Activated CD8-positive, alpha-beta memory T cell treated with anti-CD3 and anti-CD28 coated beads for 48 hours (primary cell): ENCODE measurements at regions not wholly inside any gene's neighbourhood (a gene's known extent, or its start where the extent isn't known, plus 50 kb on each side); places are given as distances from the start of the nearest gene placed in this dataset.

Experiments
- DNase-seq, 3 experiments: peaks; one replicate each; pipeline ENCODE4 v3.0.0-alpha.2; 2020; ENCODE audit warnings: low read depth in 2 of 3, low spot score in 2 of 3

DNA sequence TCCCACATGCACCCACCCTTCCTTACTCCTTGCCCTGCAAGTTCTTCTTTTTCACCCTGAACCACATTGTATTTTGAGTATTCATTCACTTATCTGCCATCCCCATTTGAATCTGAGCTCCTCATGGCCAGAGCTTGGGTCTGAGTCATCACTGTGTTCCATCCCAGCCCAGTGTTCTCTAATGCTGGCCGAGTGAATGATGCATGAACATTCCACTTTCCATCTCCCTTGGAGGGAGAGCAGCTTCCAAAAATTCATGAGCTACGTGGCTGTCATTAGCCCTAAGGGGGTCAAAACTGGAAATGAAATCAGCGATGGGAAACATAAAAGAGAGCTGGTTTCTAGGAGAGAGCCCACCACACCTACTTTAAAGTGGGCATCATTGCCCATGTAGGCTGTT lies 187.0 kb upstream of the USP24 start:
- DNase-seq, result no peak

DNA sequence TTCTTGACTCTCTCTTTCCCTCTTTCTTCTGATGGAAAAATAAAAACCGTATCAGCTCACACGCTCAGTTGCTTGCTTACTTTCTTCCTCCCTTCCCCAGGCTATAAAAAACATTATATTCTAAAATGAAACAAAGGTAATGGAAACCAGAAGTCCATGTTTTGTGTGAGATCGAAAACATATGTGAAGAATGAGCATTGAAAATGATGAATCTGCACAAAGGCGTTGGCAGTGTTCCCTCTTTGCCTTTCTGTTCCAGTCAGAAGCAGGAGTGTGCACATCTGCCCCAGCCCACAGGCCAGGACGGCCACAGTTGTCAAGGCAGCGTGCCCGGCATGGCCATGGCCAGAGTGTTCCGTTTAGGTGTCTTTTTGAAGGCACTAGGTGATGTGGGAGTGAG lies 185.3 kb upstream of the USP24 start:
- DNase-seq, result no peak

DNA sequence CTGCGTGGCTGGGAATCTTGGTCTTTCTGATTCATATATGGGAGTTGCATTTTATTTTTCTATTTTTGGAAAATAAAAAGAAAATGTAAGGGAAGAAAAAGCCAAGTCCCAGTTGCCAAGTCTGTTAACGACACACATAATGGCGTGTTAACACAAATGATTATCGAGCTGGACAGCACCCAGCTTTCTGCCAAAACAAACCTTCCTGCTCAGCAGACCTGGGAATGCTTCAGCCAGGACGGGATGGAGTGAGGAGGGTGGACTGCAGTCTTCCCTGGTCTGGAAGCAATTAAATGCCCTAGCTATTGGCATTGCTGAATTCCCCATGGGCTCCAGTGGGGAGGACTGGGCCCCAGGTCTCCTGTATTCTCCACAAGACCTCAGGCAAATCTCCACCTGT lies 184.2 kb upstream of the USP24 start:
- no peak for DNase-seq

DNA sequence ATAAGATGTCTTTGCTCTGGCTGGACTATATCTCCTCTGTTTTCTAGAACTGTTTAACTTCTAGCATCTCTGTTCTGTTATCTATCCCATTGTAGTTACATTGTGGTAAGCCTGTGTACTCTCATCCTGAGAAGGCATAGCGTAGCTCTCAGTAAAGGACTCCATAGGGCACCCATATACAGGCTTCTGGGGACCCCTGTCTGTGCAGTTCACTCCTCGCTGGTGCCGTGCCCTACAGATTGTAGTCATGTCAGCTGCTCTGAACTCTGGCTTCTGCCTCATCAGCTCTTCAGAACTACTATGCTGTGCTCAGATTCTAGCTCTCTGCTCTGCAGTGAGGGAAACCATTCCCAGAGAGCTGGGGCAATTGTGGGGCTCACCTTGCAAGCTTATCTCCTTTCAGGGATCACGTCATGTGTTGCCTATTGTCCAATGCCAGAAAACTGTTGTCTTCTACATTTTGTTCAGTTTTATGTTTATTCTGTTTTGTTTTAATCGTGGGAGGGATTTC lies 181.3 kb upstream of the USP24 start:
- DNase-seq, result no peak

DNA sequence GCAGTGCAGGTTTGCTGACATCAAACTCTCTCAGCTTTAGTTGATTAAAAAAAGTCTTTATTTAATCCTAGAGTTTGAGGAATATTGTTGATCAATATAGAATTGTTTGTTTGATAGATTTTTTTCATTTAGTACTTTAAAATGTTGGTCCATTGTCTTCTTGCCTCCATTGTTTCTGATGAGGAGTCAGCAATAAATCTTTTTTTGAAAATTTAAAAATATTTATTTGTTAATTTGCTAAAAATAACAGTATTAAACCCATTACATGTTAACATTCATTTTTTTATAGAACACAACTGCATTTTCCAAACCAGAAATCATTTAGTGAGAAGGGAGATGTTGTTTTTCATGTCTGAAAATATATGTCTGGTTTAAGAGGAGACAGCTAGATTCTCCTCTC lies 173.8 kb upstream of the USP24 start:
- DNase-seq, result no peak

DNA sequence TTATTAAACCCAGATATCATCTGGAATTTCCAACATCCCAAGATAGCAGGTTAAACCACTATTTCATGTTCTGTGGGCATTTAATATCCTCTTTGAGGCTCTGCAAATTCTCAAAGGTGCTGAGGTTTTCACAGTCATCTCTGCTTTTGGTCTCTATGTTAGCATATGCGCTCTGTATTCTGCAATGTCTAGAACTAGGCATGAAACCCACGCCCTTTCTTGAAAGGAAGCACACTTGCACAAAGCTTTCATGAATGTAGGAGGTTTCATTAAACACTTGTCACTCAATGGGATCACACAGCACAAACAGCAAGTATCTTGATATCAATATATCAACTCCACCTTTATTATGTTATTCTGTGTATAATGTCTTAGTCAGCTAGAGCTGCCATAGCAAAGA lies 172.0 kb upstream of the USP24 start:
- DNase-seq, result no peak

DNA sequence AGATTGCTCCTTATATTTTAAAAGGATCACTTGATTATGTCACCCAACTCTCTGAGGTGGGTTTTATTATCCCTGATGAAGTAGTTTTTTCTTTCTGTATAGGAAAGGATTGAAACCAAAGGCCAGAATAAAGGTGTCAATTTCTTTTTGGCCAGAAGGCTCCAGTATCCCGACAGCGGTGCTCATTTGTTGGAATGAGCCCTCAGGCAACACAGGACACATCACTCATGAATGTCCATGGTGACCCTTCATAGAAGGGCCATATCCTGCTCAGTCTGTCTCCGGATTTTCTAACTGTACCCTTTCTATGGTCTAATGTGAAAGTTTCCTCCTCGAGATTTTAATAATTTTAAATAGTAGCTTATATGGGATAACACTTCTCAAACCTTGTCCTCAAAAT lies 171.3 kb upstream of the USP24 start:
- DNase-seq, result no peak

DNA sequence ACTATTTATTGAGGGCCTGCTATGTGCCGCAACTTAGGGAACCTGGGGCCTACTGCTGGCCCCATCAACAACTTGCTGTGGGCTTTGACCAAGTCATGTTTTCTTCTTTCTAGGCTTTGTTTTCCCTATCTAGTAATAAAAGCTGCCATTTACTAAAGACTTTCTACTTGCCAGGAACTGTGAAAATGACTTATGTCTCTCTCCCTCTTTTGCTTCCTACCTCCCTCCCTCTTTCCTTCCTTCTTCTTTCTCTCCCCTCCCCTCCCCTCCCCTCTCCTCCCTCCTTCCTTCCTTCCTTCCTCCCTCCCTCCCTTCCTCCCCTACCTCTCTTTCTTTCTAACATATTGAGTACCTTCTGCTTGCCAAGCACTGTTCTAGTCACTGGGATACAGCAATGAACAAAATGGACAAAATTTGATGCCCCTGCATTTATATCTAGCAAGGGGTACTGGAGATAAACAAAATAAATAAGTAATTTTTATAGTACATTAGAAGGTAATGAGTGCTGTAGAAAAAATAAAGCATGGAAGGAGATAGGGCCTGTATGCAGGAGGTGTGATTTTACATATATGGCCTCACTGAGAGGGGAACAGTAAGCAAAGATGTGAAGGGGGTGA lies 170.3 kb upstream of the USP24 start:
- DNase-seq, result no peak

DNA sequence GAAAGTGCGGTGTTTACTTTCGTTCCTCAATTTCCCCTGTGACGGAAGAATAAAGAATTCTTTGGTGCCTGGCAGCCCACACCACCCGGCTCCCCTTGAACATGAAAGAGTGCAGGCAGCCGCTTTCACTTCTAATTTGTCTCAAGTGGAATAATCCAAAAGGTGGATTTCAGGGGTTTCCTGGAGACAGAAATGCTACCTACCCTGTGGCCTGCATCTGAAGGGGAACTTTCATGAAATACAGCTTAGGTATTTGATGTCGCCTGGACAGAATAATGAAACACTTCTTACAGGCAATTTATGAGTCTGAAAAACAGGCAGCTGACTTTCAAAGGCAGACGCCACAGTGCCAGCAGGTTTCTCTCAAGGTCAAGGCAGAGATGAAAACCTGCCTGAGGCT lies 169.5 kb upstream of the USP24 start:
- no peak for DNase-seq

DNA sequence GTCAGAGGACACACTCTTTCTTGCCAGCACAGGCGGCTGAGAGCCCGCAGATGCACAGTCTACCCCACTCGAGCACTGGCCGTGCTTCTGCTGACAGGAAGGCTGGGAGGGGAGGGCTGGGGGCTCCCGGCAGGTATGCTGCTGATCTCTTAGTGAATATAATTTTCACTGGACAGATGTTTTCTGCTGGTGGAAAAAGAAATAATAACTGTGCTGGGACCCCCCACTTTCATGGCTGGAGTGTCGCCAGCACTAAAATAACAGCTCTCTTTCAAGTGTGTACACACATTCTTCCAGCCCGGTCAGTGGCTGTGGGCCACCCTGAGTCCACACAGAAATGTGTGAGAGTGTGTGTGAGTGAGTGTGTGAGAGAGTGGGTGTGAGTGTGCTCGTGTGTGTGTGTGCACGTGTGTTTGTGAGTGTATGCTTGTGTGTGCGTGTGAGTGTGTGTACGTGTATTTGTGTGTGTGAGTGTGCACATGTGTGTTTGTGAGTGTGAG lies 167.7 kb upstream of the USP24 start:
- no peak for DNase-seq

DNA sequence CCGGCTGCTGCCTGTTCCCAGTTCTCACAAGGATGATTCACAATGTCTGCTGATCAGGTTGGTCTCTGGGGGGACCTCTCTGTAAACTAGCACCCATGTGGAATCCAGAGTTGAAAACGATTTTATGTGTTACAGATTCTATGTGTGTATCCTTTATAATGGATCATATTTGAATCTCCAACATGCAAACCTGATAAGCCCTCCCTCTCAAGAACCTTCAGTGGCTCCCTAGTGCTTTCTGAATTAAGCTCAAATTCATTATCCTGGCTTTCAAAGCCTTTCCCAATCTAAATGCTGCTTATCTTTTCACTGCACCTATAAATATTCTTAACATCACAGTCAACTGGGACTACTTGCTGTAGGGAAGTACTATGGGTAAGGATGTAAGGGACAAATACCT lies 166.8 kb upstream of the USP24 start:
- no peak for DNase-seq

DNA sequence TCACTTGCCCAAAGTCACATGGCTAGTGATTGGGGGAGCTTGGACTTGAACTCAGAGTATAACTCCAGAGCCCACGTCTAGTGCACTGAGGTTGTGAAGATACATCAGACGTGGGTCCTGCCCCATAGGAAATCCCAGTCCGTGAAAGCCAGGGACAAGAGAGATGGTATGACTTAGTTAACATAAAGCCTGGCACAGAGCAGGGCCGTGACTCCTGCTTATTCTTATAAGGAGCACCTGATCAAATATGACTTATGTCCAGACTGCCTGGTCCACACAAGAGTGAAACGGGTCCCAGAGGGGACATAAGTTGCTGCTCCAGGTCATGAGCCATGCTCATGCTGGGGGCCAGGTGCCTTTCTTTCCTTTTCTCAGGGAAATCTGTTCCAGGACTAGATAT lies 166.3 kb upstream of the USP24 start:
- DNase-seq, result no peak

DNA sequence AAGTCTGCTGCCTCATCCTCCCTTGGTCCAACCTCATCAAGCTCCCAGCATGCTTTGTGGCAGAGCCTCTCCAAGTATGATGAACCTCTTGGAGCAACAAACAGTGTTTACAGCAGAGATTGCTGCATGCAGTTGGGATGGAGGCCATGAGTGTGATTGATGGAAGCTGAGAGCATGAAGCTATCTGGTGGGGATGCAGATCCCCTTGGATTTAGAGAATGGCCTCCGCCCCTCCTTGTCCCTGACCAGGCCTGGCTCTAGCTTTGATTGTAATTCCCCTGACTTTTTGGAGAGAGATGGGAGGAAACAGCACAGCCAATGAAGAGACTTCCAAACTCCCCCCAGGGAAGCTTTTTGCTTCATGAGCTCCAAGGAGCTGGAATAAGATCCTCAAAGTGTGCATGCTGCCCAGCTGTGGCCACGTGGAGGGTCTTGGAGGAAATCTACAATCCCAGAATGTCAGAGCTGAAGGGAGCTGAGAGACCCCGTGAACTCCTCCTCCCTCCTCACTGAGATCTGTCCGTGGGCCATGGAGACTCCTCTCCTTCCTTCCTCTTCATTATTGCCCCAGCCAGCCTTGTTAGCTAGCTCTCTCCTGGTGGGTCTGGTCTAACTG lies 165.3 kb upstream of the USP24 start:
- DNase-seq, result no peak

DNA sequence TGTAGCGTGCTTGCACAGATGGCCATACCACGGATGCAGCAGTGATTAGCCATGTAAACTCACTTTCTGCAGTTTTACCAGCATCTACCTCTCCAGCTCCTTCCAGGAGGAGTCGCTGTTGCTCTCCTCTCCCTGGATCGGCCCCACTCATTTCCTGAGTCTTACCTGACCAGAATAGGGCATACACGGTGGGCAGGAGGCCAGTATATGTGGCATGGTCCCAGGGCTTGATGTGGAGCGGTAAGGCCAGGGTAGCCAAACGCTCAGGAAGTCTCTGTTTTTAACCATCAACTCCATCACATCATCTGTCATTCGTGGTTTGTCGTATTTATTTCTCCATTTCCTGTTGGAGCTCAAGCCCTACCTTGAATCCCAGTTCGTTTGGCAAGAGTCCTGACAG lies 163.4 kb upstream of the USP24 start:
- DNase-seq, result no peak

DNA sequence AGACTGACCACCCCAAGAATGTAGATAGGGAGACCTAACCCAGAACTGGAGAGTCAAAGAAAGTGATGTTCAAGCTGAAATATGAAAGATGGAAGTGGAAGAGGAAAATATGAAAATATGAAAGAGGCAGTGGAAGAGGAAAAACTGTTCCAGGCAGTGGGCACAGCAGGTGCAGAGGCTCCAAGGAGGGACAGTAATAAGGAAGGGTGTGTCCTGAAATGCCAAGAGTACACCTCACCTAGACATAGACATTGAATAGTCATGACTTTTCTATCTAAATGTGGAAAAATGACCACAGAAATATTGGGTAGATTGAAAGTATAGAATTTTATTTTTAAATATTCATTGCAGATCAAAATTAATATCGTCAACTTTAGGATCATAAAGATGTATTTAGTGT lies 161.7 kb upstream of the USP24 start:
- no peak for DNase-seq

DNA sequence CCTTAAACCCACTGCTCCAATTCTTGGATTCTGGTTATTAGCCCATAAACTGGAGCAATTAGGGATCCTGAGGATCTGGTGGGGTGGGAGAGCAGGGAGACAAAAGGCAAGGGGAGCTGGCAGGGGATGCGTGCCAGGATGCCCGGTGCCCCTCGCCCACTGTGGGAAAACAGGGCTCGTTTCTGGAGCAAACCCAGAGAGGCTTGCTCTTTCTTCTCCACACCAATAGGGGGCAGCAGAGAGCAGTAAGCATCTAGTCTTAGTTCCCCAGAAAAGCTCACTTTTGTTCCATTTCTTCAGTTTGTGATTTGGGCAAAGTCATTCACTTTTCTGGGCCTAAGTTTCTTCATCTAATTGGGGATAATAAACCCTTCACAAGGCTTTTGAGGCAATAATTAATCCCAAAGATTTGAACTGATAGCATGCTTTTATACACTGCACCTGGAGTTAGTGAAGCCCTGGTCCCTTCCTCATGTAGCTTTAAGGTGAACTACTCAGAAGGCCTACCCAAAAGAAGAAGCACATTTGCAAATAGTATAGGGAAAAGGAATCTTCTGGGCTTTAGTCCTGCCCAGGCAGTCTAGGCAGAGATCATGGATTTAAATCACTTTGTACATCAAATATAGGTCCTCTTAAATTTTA lies 160.6 kb upstream of the USP24 start:
- DNase-seq, result peak in 1 of 3 experiments; percentile 16

DNA sequence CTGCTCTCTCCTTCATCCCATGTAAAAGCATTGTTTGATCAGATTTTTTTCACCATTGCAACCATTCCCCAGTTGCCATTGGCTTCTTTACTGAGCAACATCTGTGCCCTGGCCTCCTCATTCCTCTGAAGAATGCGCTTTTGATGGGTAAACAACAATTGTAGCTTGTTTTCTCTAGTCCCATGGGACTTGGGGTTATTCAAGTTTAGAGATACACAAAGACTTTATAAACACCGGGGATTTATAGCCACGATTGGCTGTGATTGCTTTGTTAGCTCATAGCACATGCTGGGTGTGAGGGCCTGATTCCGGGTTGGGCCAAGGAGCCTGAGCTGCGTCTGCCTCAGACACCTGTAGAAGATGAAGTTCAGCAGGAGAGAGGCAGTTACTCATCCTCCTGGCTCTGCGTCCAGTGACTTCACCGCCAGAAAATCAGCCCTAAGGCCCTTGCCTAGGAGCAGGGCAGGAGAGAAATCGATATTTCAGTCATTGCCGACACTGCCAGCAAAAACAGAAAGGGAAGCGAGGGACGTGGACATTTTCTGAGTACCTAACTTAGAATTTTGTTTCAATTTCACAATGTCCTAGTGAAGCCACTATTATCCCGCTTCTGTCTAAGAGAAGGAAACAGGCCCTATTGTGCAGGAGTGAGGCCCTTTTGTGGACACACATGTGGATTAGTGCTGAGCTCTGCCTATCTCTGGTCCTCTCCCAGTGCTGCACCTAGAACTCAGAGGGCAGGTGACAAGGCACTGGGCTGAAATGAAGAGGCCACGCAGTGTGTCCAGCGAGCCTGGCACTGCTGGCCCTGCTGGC lies 159.8 kb upstream of the USP24 start:
- DNase-seq, result no peak

DNA sequence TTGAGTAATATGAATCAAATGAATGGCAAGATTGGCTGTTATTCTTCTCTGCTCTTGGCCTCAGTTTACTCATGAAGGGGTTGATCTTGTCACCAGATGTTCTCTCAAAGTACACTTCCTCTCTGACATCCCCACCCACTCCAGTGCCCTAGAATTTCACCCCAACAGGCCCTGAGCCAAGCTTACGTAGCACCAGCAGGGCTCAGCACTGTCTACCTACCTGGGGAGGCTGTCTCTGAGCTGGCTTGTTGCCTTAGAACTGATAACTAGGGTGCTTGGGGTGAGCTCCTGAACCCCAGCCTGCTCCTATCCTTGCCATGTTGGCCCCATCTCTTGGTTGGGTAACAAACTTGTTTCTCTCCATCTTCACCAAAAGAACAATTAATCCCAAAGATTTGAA lies 159.1 kb upstream of the USP24 start:
- DNase-seq, result no peak

DNA sequence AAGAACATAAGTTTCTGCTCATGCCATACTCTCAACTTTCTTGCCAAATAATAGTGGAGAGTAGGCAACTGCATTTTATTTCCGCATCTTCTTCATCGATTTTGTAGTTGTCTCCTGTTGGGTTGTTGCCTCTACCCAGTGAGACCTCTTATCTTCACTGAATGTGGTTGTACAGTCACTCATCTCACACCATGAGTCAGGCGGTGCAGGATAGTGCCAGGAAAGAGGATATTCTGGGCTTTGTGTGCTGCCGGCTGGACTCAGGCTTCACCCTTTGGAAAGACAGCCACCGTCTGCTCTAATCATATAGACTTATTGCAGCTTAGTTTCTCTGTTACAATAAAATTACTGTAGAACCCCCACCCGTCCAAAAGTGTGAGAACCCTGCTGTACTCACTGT lies 154.3 kb upstream of the USP24 start:
- no peak for DNase-seq

DNA sequence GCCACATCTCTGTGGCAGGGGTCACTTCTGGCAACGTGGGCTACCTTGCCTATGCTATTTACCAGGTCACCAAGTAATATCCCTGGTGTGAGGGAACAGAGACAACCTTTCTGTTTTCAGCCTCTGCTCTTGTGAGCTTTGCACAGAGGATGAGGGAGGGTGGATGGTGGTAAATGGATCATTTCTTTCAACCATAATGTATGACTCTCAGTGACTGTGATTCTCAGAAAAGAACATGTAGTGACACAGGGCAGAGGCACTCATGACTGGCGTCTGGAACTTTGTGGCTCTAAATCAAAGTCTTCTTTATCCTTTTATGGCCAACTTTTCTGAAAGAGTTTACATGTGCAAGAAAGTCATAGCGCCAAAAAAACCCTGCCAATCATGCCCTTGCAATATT lies 153.5 kb upstream of the USP24 start:
- DNase-seq, result no peak

DNA sequence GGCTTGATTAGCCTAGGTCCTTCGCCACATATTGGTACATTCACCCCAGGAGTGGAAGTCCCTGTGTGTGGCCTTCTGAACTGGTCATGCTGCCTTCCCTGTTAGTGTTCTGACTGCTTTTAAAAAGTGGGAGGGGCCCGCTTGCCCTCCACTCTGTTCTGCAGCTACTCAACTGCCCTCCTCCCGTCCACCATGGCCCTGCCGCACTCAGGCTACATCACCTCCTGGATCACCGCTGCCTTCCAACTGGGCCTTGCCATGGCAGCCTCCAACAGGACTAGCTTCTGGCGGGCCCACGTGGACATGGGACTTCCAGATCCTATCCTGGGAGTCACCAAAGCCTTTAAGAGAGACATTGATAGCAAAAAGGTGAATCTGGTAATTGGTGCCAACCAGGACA lies 152.1 kb upstream of the USP24 start:
- no peak for DNase-seq

DNA sequence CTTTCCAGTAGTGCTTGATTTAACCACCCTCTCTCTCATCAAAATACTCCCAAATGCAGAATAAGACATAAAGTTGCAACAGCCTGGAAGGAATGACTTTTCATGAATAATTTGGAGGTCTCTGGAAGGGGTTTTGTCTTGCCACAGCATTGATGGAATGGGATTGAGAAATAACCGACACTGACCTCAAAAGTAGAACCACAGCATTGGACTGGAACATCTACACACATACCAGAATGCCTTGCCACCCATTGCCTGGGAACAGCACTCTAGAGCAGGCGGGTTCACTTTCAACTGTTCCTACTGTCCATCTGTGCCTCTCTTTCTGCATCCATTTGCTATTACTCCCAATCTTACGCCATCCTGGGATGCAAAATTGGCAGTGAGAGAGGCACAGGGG lies 149.1 kb upstream of the USP24 start:
- DNase-seq, result no peak
